ENCODE measurements at regions not wholly inside any gene's neighbourhood (a gene's known extent, or its start where the extent isn't known, plus 50 kb on each side); places are given as distances from the start of the nearest gene placed in this dataset.
"Not testable (repeated sequence)": the region's sequence is repeated elsewhere in the genome, so short reads cannot be mapped to it uniquely, and the experiment has no call there.

GRCh38 chr7:69186974-69187373 lies 411.3 kb upstream of the AUTS2 start:
- DNase-seq: no peak

- DNase-seq: no peak
Measured at GRCh38 chr7:69187824-69188333, 410.4 kb upstream of the AUTS2 start.

- no peak for DNase-seq
Measured at GRCh38 chr7:69189406-69189805, 408.9 kb upstream of the AUTS2 start.

- no peak for DNase-seq
Measured at GRCh38 chr7:69190025-69190424, 408.2 kb upstream of the AUTS2 start.

- DNase-seq: no peak
Measured at GRCh38 chr7:69190763-69191162, 407.5 kb upstream of the AUTS2 start.

- peak in 1 of 3 experiments; percentile 19 for DNase-seq
Measured at GRCh38 chr7:69192134-69192533, 406.1 kb upstream of the AUTS2 start.

GRCh38 chr7:69193061-69193460 lies 405.2 kb upstream of the AUTS2 start:
- DNase-seq: no peak

- DNase-seq: no peak
Measured at GRCh38 chr7:69196593-69196992, 401.7 kb upstream of the AUTS2 start.

GRCh38 chr7:69198250-69198649 lies 400.0 kb upstream of the AUTS2 start:
- no peak for DNase-seq

- no peak for DNase-seq
Measured at GRCh38 chr7:69199041-69199440, 399.2 kb upstream of the AUTS2 start.

GRCh38 chr7:69199661-69200060 lies 398.6 kb upstream of the AUTS2 start:
- DNase-seq: no peak

- DNase-seq: no peak
Measured at GRCh38 chr7:69203871-69204270, 394.4 kb upstream of the AUTS2 start.

- no peak for DNase-seq
Measured at GRCh38 chr7:69204943-69205342, 393.3 kb upstream of the AUTS2 start.

GRCh38 chr7:69205581-69205980 lies 392.7 kb upstream of the AUTS2 start:
- DNase-seq: no peak

- no peak for DNase-seq
Measured at GRCh38 chr7:69208276-69208675, 390.0 kb upstream of the AUTS2 start.

- no peak for DNase-seq
Measured at GRCh38 chr7:69208848-69209247, 389.4 kb upstream of the AUTS2 start.

- DNase-seq: no peak
Measured at GRCh38 chr7:69211336-69211735, 386.9 kb upstream of the AUTS2 start.

- peak in 2 of 3 experiments; percentile 14 to 22 for DNase-seq
Measured at GRCh38 chr7:69211739-69212138, 386.5 kb upstream of the AUTS2 start.

GRCh38 chr7:69213878-69214277 lies 384.4 kb upstream of the AUTS2 start:
- DNase-seq: peak in 2 of 3 experiments; percentile 71 to 94

GRCh38 chr7:69215516-69215915 lies 382.8 kb upstream of the AUTS2 start:
- not testable (repeated sequence) for DNase-seq

- peak in 1 of 3 experiments; percentile 37 for DNase-seq
Measured at GRCh38 chr7:69217516-69218350, 380.5 kb upstream of the AUTS2 start.

GRCh38 chr7:69218576-69218975 lies 379.7 kb upstream of the AUTS2 start:
- no peak for DNase-seq

- DNase-seq: no peak
Measured at GRCh38 chr7:69219381-69219780, 378.9 kb upstream of the AUTS2 start.

GRCh38 chr7:69225259-69225943 lies 372.9 kb upstream of the AUTS2 start:
- DNase-seq: no peak

Measured in NCI-H1417 (cell line).